ENCODE measurements at regions not wholly inside any gene's neighbourhood (a gene's known extent, or its start where the extent isn't known, plus 50 kb on each side); places are given as distances from the start of the nearest gene placed in this dataset.

DNA sequence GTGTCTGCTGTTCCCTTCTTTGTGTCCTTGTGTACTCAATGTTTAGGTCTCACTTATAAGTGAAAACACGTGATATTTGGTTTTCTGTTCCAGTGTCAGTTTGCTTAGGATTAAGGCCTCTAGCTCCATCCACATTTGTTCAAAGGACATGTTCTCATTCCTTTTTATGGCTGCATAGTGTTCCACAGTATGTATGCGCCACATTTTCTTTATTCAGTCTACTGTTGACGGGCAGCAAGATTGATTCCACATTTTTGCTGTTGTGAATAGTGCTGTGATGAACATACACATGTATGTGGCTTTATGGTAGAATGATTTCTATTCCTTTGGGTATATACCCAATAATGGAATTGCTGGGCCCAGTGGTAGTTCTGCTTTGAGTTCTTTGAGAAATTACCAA is 122.7 kb upstream of the THBS1 start:
- TF ChIP-seq ZFP3 (CRISPR knock-in tag; IDR thresholded peaks at IDR 0.05) = no peak
- TF ChIP-seq ISL1 (CRISPR knock-in tag; IDR thresholded peaks at IDR 0.05) = no peak
- TF ChIP-seq, protein P1, sequence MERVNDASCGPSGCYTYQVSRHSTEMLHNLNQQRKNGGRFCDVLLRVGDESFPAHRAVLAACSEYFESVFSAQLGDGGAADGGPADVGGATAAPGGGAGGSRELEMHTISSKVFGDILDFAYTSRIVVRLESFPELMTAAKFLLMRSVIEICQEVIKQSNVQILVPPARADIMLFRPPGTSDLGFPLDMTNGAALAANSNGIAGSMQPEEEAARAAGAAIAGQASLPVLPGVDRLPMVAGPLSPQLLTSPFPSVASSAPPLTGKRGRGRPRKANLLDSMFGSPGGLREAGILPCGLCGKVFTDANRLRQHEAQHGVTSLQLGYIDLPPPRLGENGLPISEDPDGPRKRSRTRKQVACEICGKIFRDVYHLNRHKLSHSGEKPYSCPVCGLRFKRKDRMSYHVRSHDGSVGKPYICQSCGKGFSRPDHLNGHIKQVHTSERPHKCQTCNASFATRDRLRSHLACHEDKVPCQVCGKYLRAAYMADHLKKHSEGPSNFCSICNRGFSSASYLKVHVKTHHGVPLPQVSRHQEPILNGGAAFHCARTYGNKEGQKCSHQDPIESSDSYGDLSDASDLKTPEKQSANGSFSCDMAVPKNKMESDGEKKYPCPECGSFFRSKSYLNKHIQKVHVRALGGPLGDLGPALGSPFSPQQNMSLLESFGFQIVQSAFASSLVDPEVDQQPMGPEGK (CRISPR knock-in tag; IDR thresholded peaks at IDR 0.05; ENCODE audit: borderline replicate concordance) = no peak
- no peak for TF ChIP-seq ZC3H10 (CRISPR knock-in tag; IDR thresholded peaks at IDR 0.05)
- no peak for TF ChIP-seq ZFP30 (CRISPR knock-in tag; IDR thresholded peaks at IDR 0.05)
- TF ChIP-seq ZNF70 (CRISPR knock-in tag; IDR thresholded peaks at IDR 0.05) = no peak
